Activated CD4-positive, CD25-positive, alpha-beta regulatory T cell treated with anti-CD3 and anti-CD28 coated beads, Interleukin-2, amount 50 U/mL, for 24 hours (primary cell): ENCODE measurements at regions not wholly inside any gene's neighbourhood (a gene's known extent, or its start where the extent isn't known, plus 50 kb on each side); places are given as distances from the start of the nearest gene placed in this dataset.

Experiments
- ATAC-seq, 2 donors: fragments of 150-1000 bp; cut with Tn5 transposase; one replicate each; pipeline ENCODE4 v1.10.0; 2021; ENCODE audit warnings: mild to moderate bottlenecking in 1 of 2, moderate library complexity in 1 of 2

- no peak for ATAC-seq
Measured at GRCh38 chr3:193754719-193755118, 161.7 kb downstream of the OPA1 start.

GRCh38 chr3:193756536-193756935 is 163.5 kb downstream of the OPA1 start:
- ATAC-seq: no peak

GRCh38 chr3:193757457-193757856 is 164.4 kb downstream of the OPA1 start:
- ATAC-seq: no peak

DNA sequence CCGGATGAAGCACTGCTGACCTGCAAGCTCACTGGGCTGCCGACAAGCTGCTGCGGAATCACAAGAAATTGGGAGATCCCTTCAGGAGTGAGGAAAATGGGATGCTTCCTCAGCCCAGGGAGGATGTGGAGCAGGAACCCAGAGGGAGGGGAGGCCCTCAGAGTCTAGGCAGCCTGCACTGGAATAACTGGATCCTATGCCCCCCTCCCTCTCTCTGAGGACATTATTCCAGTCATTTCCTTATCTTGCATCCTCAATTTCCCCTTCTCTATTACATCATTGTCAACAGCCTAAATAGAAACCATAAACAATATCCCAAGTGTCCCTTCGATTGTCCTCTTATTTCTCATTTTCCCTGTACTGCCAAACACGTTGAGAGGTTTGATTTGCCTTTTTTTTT is 169.0 kb downstream of the OPA1 start:
- ATAC-seq: no peak

GRCh38 chr3:193762657-193763056 is 169.6 kb downstream of the OPA1 start:
- ATAC-seq: no peak

DNA sequence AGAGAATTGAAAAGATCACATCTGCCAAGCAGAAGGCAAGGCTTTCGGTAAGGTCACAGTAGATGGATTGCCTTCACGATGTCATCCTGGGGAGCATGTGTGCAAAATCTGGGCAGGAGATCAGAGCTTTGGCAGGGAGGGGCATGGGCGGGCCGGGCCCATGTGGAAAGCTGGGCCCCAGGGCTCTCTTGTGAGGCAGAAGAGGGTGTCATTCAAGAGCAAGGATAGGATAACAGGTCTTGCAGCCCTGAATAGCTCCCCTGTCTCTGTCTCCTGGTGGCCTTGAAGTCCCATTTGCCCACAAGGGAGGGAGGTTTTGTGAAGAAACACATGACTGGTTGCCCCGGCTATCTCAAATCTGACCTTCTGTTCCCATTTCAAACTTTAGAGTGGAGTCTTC is 172.0 kb downstream of the OPA1 start:
- ATAC-seq: no peak

DNA sequence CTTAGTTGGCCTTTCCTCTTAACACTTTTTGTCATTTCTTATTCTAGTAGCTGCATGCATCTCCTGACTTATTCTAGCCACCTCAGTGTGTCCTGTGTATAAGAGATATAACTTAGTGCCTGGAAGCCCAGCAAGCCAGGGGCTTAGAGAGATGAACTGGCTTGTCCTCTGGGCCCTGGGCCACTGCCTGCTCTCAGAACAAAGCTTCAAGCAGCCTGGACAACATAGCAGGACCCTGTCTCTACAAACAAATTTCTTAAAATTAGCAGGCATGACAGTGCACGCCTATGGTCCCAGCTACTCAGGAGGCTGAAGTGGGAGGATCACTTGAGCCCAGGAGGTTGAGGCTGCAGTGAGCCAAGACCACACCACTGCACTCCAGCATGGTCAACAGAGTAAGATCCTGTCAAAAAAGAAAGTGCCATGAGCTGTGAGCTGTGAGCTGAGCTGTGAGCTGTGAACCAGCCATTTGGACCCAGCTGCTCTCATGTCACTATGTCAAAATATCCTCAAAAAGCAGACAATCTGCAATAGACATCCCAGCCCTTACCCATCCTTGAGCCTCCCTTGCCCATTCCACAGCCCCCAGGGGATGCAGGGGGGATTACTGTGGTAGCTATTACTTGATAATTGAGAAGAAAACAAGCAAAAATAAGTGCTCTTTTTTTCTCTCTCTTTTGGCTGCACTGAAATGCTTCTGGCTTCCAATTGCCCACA is 174.5 kb downstream of the OPA1 start:
- ATAC-seq: no peak

GRCh38 chr3:193768070-193768394 is 175.0 kb downstream of the OPA1 start:
- no peak for ATAC-seq

- no peak for ATAC-seq
Measured at GRCh38 chr3:193769437-193769836, 176.4 kb downstream of the OPA1 start.

DNA sequence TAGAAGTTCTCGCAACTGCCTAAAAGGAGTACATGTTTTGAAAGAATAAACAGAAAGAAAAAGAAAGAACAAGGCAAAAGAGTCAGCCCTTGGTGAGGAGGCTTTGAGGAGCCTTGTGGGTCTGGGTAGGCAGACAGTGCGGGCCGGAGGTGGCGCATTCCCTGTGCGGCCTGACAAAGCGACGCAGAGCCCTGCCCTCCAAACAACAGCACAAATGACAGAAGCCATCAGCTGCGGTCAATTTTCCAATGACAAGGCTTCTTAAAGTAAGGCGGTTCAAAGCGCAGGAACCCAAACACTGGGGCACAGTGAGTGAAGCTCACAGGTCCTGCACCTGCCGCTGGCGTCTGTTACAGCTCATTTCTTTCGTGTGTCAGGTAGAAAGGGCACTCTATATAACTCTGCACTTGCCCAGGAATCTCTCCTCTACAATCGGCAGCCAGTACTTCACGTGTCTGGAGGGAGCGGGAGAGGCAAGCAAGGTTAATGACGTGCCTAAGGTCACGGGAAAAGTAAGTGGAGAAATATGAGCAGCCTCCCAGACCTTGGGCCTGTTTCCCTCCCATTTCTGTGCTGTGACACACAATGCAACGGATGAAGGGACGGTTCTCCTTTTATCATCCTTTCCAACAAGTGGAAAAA is 178.1 kb downstream of the OPA1 start:
- ATAC-seq: no peak

DNA sequence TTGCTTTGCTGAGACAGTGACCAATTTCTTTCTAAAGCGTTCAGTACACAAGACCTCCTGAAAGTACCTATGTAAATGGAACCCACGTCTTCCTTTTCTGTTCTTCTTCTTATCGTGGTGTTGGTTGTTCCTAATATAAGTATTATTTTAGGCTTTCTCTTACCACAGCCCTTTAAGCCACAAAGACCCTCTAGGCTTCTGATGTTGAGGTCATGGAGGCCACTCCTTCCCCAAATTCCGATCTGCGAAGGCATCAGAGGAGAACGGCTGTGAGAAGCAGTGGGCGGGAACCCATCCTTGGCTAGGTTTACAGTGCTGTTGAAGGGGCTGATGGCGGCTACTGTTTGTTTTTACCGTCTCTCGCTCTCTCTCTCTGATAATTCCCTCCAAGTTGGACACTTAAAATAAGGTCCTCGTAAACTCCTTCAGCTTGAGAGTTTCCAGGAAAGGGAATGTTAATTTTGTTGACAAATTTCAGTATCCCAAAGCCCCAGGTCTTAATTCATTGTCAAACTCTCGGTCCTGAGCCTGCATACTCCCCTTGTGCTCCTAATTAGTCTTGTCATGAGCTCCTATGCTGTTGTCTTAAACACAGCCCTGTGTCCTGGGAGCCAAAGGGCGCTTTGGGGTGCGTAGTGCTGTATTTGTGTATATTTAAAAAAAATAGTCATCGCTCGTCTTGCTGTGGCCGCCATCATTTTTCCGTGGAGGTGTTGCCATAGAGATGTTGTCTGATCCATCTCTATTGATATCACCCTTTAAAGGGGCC is 178.8 kb downstream of the OPA1 start:
- no peak for ATAC-seq

- ATAC-seq: no peak
Measured at GRCh38 chr3:193772422-193772763, 179.4 kb downstream of the OPA1 start.

- no peak for ATAC-seq
Measured at GRCh38 chr3:193773266-193774220, 180.5 kb downstream of the OPA1 start.

DNA sequence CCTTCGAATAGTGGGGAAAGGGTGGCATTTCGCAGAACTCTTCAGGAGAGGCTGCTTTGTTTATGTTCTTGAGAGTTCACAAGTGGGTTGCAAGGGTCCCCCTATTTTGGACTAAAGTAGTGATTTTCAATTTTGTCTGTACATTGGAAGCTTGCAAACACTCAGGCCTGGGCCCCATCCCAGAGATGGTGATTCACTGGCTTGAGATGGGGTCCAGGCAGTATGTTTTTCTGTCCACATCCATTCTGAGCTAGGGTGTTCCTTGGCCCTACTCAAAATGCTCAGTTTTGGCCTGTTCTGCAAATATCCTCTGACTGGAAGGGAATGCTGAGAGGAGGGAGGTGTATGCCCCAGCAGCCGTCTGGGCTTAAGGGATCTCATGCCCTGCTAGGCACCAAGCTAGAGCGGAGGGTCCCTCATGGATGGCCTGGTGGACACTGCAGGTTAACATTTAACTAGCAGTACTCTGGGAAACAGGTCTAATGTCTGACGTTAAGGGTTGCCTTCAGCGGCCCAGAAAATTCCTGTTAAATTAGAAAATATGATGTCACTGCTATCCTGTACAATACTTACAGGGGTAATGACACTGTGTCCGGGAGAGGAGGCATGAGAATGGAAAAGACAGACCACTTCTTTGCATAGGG is 181.4 kb downstream of the OPA1 start:
- no peak for ATAC-seq

- ATAC-seq: no peak
Measured at GRCh38 chr3:193774916-193775285, 181.9 kb downstream of the OPA1 start.

DNA sequence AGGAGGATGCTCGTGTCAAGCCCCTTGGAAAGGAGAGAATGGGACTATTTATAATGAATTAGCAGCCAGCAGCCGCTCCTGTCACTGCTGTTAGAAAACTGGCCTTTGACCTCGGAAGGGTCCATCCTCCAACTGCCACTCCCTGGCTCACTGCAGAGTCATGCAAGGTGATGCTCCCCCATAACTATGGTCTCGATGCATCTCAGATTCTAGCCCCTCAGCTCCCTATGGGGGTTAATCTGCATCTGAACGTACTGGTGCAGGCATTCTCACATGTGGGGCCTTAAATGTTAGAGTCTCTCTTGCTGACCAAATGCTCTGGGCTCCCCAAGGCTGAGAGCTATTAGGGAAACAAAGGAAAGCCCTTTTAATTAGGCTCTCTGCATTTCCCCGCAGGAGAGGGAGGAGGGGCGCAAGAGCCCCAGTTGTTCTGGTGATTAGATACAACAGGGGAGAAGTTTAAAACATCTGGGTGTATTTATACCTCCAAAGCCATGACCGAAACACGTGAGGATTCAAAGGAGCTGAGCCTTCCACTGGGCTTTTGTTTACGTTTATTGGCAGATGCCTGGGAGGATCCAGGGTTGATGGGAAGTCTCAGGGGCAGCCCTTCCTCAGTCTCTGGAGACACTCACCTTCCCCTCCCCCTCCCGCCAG is 182.5 kb downstream of the OPA1 start:
- ATAC-seq: no peak

GRCh38 chr3:193776626-193777358 is 183.8 kb downstream of the OPA1 start:
- ATAC-seq: no peak

DNA sequence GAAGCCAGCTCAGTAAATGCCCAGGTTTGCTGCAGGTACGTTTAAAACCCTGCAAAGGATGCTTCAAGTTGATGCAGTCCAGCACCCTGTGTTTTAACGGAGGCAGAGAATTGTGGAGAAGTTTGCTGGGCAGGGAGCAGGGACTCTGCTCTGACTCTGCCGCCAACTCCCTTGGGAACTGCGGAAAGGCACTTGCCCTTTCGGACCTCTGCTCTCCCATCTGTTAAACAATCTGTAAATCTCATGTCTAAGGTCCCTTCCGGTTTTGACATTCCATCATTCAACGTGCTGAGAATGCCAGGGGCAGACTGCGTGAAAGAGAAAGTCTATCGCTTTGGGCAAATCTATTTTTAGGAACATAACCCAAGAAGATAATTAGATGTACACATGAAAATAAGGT is 184.5 kb downstream of the OPA1 start:
- ATAC-seq: no peak

- no peak for ATAC-seq
Measured at GRCh38 chr3:193778676-193779075, 185.7 kb downstream of the OPA1 start.

DNA sequence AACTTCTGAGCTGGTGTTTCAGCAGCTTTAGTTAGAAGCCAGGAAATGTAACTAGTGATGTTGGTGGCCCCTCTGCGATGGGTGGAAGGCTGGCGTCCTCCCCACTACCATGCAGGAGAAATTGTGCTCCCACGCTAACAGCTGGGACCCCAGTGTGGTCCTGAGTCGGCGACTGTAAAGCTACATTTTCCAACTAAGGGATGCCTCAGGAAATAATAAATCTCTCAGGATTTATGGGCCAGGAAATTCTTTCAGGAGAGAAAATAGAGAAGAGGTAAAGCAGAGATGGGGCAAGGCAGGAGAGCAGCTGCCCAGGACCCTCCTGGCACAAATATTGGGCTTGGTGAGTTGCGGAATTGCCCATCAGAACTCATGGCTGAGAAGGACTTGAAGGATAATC is 186.9 kb downstream of the OPA1 start:
- no peak for ATAC-seq

- ATAC-seq: no peak
Measured at GRCh38 chr3:193780397-193780796, 187.4 kb downstream of the OPA1 start.
